A673 (cell line): ENCODE measurements at regions not wholly inside any gene's neighbourhood (a gene's known extent, or its start where the extent isn't known, plus 50 kb on each side); places are given as distances from the start of the nearest gene placed in this dataset.

ENCODE experiments used
- CTCF ChIP-seq: fragments of 300-800, 200-600 bp; sonication (generic); conservative IDR thresholded peaks from 2 replicates; pipeline ENCODE4 v1.5.1; 2017; ENCODE audit warnings: low read depth, mild to moderate bottlenecking, antibody characterized with exemption, low read length, moderate library complexity, mixed read lengths
- EZH2 ChIP-seq: fragments of 200-600 bp; sonication (generic); IDR thresholded peaks from 2 replicates; pipeline ENCODE4 v1.6.1; 2017; ENCODE audit warnings: borderline replicate concordance, low read depth, mild to moderate bottlenecking, mixed read lengths, antibody characterized with exemption, low read length; ENCODE audit not compliant: poor library complexity, severe bottlenecking

GRCh38 chr16:72311426-72311825, 139.5 kb upstream of the PMFBP1 start:
- TF ChIP-seq CTCF: no peak
- no peak for TF ChIP-seq EZH2
